ENCODE measurements at regions not wholly inside any gene's neighbourhood (a gene's known extent, or its start where the extent isn't known, plus 50 kb on each side); places are given as distances from the start of the nearest gene placed in this dataset.

- no peak for TF ChIP-seq POLR2A (IDR thresholded peaks at IDR 0.05; ENCODE audit: low read depth, low read length)
- no peak for DNase-seq (ENCODE audit: insufficient read length, low spot score)
- FAIRE-seq, result no peak
These were observed 250.1 kb downstream of the C4orf33 start for GRCh38 chr4:129346036-129346435.

GRCh38 chr4:129346734-129347133, 250.8 kb downstream of the C4orf33 start:
- DNase-seq (ENCODE audit: insufficient read length, low spot score) (no peak), FAIRE-seq (no peak)
- no peak for TF ChIP-seq POLR2A (IDR thresholded peaks at IDR 0.05; ENCODE audit: low read depth, low read length)

- no peak for FAIRE-seq
- DNase-seq (ENCODE audit: insufficient read length, low spot score), result no peak
- TF ChIP-seq POLR2A (IDR thresholded peaks at IDR 0.05; ENCODE audit: low read depth, low read length), result no peak
These were observed 255.1 kb downstream of the C4orf33 start for GRCh38 chr4:129350834-129351721.

GRCh38 chr4:129352480-129352879, 256.5 kb downstream of the C4orf33 start:
- no peak for TF ChIP-seq POLR2A (IDR thresholded peaks at IDR 0.05; ENCODE audit: low read depth, low read length)
- FAIRE-seq, result no peak
- no peak for DNase-seq (ENCODE audit: insufficient read length, low spot score)

- FAIRE-seq, result no peak
- no peak for TF ChIP-seq POLR2A (IDR thresholded peaks at IDR 0.05; ENCODE audit: low read depth, low read length)
- no peak for DNase-seq (ENCODE audit: insufficient read length, low spot score)
These were observed 257.5 kb downstream of the C4orf33 start for GRCh38 chr4:129353490-129353889.

- TF ChIP-seq POLR2A (IDR thresholded peaks at IDR 0.05; ENCODE audit: low read depth, low read length), result no peak
- no peak for FAIRE-seq
These were observed 259.1 kb downstream of the C4orf33 start for GRCh38 chr4:129355031-129355430.

GRCh38 chr4:129355516-129355915, 259.6 kb downstream of the C4orf33 start:
- DNase-seq (ENCODE audit: insufficient read length, low spot score) (peak; percentile 4), FAIRE-seq (no peak)
- no peak for TF ChIP-seq POLR2A (IDR thresholded peaks at IDR 0.05; ENCODE audit: low read depth, low read length)

More at GRCh38 chr4:129355031-129355430, 259.1 kb downstream of the C4orf33 start:
- no peak for DNase-seq (ENCODE audit: insufficient read length, low spot score)

- no peak for DNase-seq (ENCODE audit: insufficient read length, low spot score)
- TF ChIP-seq POLR2A (IDR thresholded peaks at IDR 0.05; ENCODE audit: low read depth, low read length), result no peak
- FAIRE-seq, result no peak
These were observed 262.6 kb downstream of the C4orf33 start for GRCh38 chr4:129358571-129358970.

GRCh38 chr4:129359461-129359860, 263.5 kb downstream of the C4orf33 start:
- DNase-seq (ENCODE audit: insufficient read length, low spot score), result no peak
- no peak for FAIRE-seq
- no peak for TF ChIP-seq POLR2A (IDR thresholded peaks at IDR 0.05; ENCODE audit: low read depth, low read length)

- peak; percentile 14 for DNase-seq (ENCODE audit: insufficient read length, low spot score)
- FAIRE-seq, result no peak
- no peak for TF ChIP-seq POLR2A (IDR thresholded peaks at IDR 0.05; ENCODE audit: low read depth, low read length)
These were observed 266.8 kb downstream of the C4orf33 start for GRCh38 chr4:129362691-129363274.

- FAIRE-seq (no peak), DNase-seq (ENCODE audit: insufficient read length, low spot score) (no peak)
- TF ChIP-seq POLR2A (IDR thresholded peaks at IDR 0.05; ENCODE audit: low read depth, low read length), result no peak
These were observed 268.9 kb downstream of the C4orf33 start for GRCh38 chr4:129364747-129365452.

GRCh38 chr4:129369361-129370010, 273.5 kb downstream of the C4orf33 start:
- DNase-seq (ENCODE audit: insufficient read length, low spot score) (no peak), FAIRE-seq (no peak)
- no peak for TF ChIP-seq POLR2A (IDR thresholded peaks at IDR 0.05; ENCODE audit: low read depth, low read length)

GRCh38 chr4:129371065-129371464, 275.1 kb downstream of the C4orf33 start:
- DNase-seq (ENCODE audit: insufficient read length, low spot score), result no peak
- FAIRE-seq, result no peak
- no peak for TF ChIP-seq POLR2A (IDR thresholded peaks at IDR 0.05; ENCODE audit: low read depth, low read length)

- FAIRE-seq (no peak), DNase-seq (ENCODE audit: insufficient read length, low spot score) (no peak)
- TF ChIP-seq POLR2A (IDR thresholded peaks at IDR 0.05; ENCODE audit: low read depth, low read length), result no peak
These were observed 276.0 kb downstream of the C4orf33 start for GRCh38 chr4:129371926-129372325.
